ENCODE measurements at regions not wholly inside any gene's neighbourhood (a gene's known extent, or its start where the extent isn't known, plus 50 kb on each side); places are given as distances from the start of the nearest gene placed in this dataset.
A peak's percentile ranks its signal among the peaks of the same experiment; 100 is the strongest.

DNA sequence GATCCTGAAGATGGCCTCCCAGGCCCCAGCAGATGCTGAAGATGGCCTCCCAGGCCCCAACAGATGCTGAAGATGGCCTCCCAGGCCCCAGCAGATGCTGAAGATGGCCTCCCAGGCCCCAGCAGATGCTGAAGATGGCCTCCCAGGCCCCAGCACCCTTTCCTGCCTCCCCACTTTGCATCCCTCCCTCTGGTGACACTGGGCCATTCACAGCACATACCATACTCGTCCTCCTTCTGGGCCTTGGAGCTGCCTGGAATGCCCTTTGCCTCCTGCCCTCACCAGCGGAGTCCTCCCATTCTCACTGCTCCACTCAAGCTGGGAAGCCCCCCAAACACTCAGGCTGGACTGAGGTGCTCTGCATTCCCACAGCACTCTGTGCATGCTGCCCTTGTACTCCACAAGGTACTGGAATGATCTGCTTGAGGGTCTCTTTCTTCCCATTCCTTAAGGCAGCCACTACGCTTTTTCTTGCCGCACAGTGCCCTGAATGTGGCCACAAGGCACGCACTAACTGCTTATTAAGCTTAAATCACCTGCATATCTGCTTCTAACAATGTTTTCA lies 550.0 kb downstream of the BNC2 start:
- Histone ChIP-seq H2AFZ (ENCODE audit: low read length) (no peak overlapping the region), H3K36me3 (ENCODE audit: control insufficient read depth, insufficient read depth, low read length) (no peaks in the 10 kb centered on the region), H3K4me3 (replicated peaks in 1 of 4; ENCODE audit: control extremely low read depth in 1 of 4, insufficient read depth in 1 of 4, low read depth in 3 of 4, low read length in 4 of 4) (no peak overlapping the region), H4K20me1 (ENCODE audit: control insufficient read depth, extremely low read depth, insufficient read depth, low read length) (no peaks in the 10 kb centered on the region), H3K27me3 (ENCODE audit: control insufficient read depth, insufficient read depth, low read length) (no peaks in the 10 kb centered on the region), H3K9me3 (ENCODE audit: control insufficient read depth, insufficient read depth, low read depth, low read length) (no peaks in the 10 kb centered on the region), H3K79me2 (ENCODE audit: control insufficient read depth, insufficient read depth, low read length) (no peaks in the 10 kb centered on the region), H3K27ac (ENCODE audit: insufficient read depth, low read length) (no peak overlapping the region), H3K9ac (ENCODE audit: insufficient read depth, low read length) (no peak overlapping the region), H3K4me2 (ENCODE audit: extremely low read depth, insufficient read depth, low read length) (no peak overlapping the region), H3K4me1 (ENCODE audit: control insufficient read depth, extremely low read depth, insufficient read depth, low read length) (peaks cover 7% of the 10 kb centered on the region)
- DNase-seq (ENCODE audit: low read depth in 2 of 2): no peak
- TF ChIP-seq, protein P1, sequence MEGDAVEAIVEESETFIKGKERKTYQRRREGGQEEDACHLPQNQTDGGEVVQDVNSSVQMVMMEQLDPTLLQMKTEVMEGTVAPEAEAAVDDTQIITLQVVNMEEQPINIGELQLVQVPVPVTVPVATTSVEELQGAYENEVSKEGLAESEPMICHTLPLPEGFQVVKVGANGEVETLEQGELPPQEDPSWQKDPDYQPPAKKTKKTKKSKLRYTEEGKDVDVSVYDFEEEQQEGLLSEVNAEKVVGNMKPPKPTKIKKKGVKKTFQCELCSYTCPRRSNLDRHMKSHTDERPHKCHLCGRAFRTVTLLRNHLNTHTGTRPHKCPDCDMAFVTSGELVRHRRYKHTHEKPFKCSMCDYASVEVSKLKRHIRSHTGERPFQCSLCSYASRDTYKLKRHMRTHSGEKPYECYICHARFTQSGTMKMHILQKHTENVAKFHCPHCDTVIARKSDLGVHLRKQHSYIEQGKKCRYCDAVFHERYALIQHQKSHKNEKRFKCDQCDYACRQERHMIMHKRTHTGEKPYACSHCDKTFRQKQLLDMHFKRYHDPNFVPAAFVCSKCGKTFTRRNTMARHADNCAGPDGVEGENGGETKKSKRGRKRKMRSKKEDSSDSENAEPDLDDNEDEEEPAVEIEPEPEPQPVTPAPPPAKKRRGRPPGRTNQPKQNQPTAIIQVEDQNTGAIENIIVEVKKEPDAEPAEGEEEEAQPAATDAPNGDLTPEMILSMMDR (conservative IDR thresholded peaks at IDR 0.05 in 1 of 2, IDR thresholded peaks at IDR 0.05 in 1 of 2; ENCODE audit: low read depth in 1 of 2, low read length in 2 of 2): no peak
- TF ChIP-seq EZH2 (IDR thresholded peaks at IDR 0.05; ENCODE audit: low read length, missing control alignments): no peak

DNA sequence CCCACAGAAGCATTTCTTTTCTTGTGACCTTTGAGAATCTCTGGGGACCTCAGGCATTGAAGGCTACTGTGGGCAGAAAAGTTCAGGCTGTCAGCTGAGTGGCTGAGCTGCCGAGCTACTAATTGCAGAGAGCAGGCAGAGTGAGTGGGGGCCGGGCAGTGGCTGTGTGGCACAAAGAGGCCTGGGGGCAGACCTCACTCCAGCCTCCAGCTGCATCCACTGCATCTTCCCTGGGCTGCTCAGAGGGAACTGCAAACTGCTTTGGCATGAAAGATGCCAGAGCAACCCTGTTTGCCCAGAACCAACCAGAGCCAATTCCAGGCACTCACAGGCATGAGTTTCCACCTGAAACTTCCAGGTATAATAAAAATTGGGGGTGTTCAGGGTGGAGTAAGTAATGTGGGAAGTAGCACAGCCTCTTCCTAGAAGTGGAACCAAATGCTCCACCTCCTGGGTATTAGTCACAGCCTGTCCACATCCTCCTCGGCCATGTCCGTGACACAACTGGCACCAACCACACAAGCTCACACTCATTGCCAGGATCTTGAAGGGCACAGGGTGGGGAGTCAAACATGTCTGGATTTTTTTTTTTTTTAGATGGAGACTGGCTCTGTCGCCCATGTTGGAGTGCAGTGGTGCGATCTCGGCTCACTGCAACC lies 548.9 kb downstream of the BNC2 start:
- no peak overlapping the region for H3K9ac ChIP-seq (ENCODE audit: insufficient read depth, low read length)
- H3K27me3 ChIP-seq (ENCODE audit: control insufficient read depth, insufficient read depth, low read length): no peaks in the 10 kb centered on the region
- TF ChIP-seq, protein P1 (conservative IDR thresholded peaks at IDR 0.05 in 1 of 2, IDR thresholded peaks at IDR 0.05 in 1 of 2; ENCODE audit: low read depth in 1 of 2, low read length in 2 of 2): no peak
- no peak for TF ChIP-seq EZH2 (IDR thresholded peaks at IDR 0.05; ENCODE audit: low read length, missing control alignments)
- peak; percentile 63 to 77 for DNase-seq (ENCODE audit: low read depth in 2 of 2)
- no peaks in the 10 kb centered on the region for H3K79me2 ChIP-seq (ENCODE audit: control insufficient read depth, insufficient read depth, low read length)
- no peaks in the 10 kb centered on the region for H3K9me3 ChIP-seq (ENCODE audit: control insufficient read depth, insufficient read depth, low read depth, low read length)
- no peaks in the 10 kb centered on the region for H3K36me3 ChIP-seq (ENCODE audit: control insufficient read depth, insufficient read depth, low read length)
- no peaks in the 10 kb centered on the region for H4K20me1 ChIP-seq (ENCODE audit: control insufficient read depth, extremely low read depth, insufficient read depth, low read length)
- H3K4me1 ChIP-seq (ENCODE audit: control insufficient read depth, extremely low read depth, insufficient read depth, low read length): peaks cover 7% of the 10 kb centered on the region
- H3K4me3 ChIP-seq (replicated peaks in 1 of 4; ENCODE audit: control extremely low read depth in 1 of 4, insufficient read depth in 1 of 4, low read depth in 3 of 4, low read length in 4 of 4): no peak overlapping the region
- H3K27ac ChIP-seq (ENCODE audit: insufficient read depth, low read length): peak overlapping the region; percentile 5
- no peak overlapping the region for H2AFZ ChIP-seq (ENCODE audit: low read length)
- H3K4me2 ChIP-seq (ENCODE audit: extremely low read depth, insufficient read depth, low read length): no peak overlapping the region

DNA sequence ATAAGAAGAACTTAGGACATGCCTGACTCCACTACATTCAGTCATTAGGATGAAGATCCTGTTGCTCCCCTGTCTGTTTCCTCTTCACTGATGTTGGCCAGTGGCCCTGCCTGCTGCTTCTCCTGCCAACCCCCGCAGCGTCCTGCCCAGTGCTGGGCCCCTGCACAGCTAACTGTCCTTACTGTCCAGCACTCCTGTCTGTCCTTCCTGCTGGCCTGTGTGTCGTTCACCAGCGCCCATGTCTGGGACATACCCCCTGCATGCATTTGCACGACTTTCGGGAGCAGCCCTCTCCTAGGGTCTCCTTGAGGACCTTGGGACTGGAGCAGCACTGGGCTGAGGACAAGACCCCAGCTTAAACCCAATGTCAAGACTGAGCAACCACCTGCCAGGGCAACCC lies 547.6 kb downstream of the BNC2 start:
- H3K79me2 ChIP-seq (ENCODE audit: control insufficient read depth, insufficient read depth, low read length): no peaks in the 10 kb centered on the region

More for the DNA sequence above, 547.6 kb downstream of the BNC2 start:
- H2AFZ ChIP-seq (ENCODE audit: low read length): no peak overlapping the region
- H3K4me3 ChIP-seq (replicated peaks in 1 of 4; ENCODE audit: control extremely low read depth in 1 of 4, insufficient read depth in 1 of 4, low read depth in 3 of 4, low read length in 4 of 4): no peak overlapping the region
- H3K4me2 ChIP-seq (ENCODE audit: extremely low read depth, insufficient read depth, low read length): no peak overlapping the region
- H3K27me3 ChIP-seq (ENCODE audit: control insufficient read depth, insufficient read depth, low read length): no peaks in the 10 kb centered on the region
- DNase-seq (ENCODE audit: low read depth in 2 of 2): no peak
- H3K9me3 ChIP-seq (ENCODE audit: control insufficient read depth, insufficient read depth, low read depth, low read length): no peaks in the 10 kb centered on the region
- no peaks in the 10 kb centered on the region for H4K20me1 ChIP-seq (ENCODE audit: control insufficient read depth, extremely low read depth, insufficient read depth, low read length)
- no peak for TF ChIP-seq EZH2 (IDR thresholded peaks at IDR 0.05; ENCODE audit: low read length, missing control alignments)
- TF ChIP-seq, protein P1 (conservative IDR thresholded peaks at IDR 0.05 in 1 of 2, IDR thresholded peaks at IDR 0.05 in 1 of 2; ENCODE audit: low read depth in 1 of 2, low read length in 2 of 2): no peak
- no peak overlapping the region for H3K27ac ChIP-seq (ENCODE audit: insufficient read depth, low read length)
- peaks cover 7% of the 10 kb centered on the region for H3K4me1 ChIP-seq (ENCODE audit: control insufficient read depth, extremely low read depth, insufficient read depth, low read length)
- no peak overlapping the region for H3K9ac ChIP-seq (ENCODE audit: insufficient read depth, low read length)
- H3K36me3 ChIP-seq (ENCODE audit: control insufficient read depth, insufficient read depth, low read length): no peaks in the 10 kb centered on the region

All from fibroblast of lung (primary cell).